GM08714 (cell line): ENCODE measurements at regions not wholly inside any gene's neighbourhood (a gene's known extent, or its start where the extent isn't known, plus 50 kb on each side); places are given as distances from the start of the nearest gene placed in this dataset.
"Not testable (repeated sequence)": the region's sequence is repeated elsewhere in the genome, so short reads cannot be mapped to it uniquely, and the experiment has no call there.

Experiments used
- H3K4me3 ChIP-seq: fragments of 200-500 bp; sonication (Bioruptor generic); 2 replicates; pipeline ENCODE4 v1.5.1; 2014; ENCODE audit warnings: mild to moderate bottlenecking, low read length, inconsistent platforms
- ZNF274 ChIP-seq: IDR thresholded peaks from 2 replicates; pipeline ENCODE4 v1.6.1; 2012; ENCODE audit warnings: mild to moderate bottlenecking, low read depth, low read length

DNA sequence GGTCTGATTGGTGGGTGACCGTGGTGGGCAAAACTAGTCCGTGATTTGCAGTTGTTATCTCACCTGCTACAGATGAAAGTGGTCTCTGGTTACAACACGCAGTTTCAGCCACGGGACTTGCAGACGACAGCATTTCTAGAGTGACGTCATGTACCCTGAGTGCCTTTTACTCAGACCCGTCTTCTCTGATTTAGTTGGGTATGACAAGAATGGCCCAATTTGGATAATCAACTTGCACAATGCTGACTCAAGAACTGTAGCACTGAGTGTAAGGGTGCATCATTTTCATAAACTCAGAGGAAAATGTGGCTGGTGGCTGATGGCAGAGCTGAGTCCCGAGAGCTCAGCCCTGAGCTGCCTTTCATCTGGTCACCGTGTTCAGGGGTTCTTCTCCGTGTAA, 281.4 kb upstream of the FRG1 start:
- TF ChIP-seq ZNF274, result no peak
- H3K4me3 ChIP-seq, result no peak overlapping the region

DNA sequence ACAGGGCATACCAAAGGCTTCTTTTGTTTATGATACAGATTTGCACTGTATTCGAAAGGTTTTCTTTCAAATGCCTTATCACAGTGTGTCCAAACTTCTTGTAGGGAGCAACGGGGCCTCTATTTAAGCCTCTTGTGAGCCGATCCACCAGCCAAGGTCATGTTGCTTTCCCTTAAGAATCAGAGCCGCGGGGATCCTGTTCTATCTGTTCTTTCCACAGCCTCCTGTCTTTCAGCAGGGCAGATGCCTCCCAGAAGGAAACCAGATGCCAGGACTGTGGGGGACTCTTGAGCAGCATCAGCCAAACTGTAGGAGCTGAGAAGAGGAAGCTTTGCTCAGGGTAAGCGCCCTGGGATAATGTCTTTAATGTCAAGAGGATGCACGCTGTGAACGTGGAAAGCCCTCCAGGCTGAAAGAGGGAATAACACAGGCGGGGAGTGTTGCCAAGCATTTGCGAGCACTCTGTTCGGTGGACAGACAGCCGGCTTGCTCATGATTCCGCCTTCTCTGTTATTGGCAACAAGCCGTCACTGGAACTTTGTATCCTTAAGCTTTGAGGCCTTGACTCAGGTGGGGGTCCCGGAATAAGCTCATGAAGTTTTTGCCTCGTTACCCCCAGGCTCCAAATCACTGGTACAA, 279.8 kb upstream of the FRG1 start:
- TF ChIP-seq ZNF274, result no peak
- no peak overlapping the region for H3K4me3 ChIP-seq

DNA sequence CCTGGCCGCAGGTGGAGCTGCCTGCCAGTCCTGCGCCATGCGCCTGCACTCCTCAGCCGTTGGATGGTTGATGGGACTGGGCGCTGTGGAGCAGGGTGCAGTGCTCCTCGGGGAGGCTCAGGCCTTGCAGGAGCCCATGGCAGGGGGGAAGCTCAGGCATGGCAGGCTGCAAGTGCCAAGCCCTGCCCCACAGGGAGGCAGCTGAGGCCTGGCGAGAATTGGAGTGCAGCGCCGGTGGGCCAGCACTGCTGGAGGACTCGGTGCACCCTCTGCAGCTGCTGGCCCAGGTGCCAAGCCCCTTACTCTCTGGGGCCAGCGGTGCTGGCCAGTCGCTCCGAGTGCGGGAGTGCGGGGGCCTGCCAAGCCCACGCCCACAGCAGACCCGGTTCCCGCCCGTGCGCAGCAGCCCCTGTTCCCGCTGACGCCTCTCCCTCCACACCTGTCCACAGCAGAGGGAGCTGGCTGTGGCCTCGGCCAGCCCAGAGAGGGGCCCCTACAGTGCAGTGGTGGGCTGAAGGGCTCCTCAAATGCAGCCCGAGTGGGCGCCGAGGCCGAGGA, 275.9 kb upstream of the FRG1 start:
- no peak overlapping the region for H3K4me3 ChIP-seq
- no peak for TF ChIP-seq ZNF274

GRCh38 chr4:189665712-189666305, 274.9 kb upstream of the FRG1 start:
- not testable (repeated sequence) for H3K4me3 ChIP-seq

DNA sequence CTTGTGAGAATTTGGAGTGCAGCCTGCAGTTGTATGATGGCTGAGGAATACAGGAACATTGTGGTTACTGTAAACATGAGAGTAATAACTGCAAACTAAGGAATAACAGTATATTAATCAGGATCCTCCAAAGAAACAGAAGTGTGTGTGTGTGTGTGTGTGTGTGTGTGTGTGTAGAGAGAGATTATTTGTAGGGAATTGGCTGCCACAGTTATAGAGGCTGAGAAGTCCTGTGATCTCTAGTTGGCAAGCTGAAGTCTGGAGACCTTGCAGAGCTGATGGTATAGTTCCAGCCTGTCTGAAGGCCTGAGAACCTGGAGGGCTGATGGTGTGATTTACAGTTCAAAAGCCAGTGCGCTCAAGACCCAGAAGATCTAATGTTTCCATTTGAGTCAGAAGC, 273.3 kb upstream of the FRG1 start:
- not testable (repeated sequence) for H3K4me3 ChIP-seq

- not testable (repeated sequence) for H3K4me3 ChIP-seq
These were observed 242.9 kb upstream of the FRG1 start for GRCh38 chr4:189697675-189698245.

GRCh38 chr4:189703000-189703399, 237.7 kb upstream of the FRG1 start:
- not testable (repeated sequence) for H3K4me3 ChIP-seq

- H3K4me3 ChIP-seq, result not testable (repeated sequence)
These were observed 233.9 kb upstream of the FRG1 start for GRCh38 chr4:189706821-189707220.

- not testable (repeated sequence) for H3K4me3 ChIP-seq
These were observed 233.4 kb upstream of the FRG1 start for GRCh38 chr4:189707227-189707626.

- H3K4me3 ChIP-seq, result not testable (repeated sequence)
These were observed 228.7 kb upstream of the FRG1 start for GRCh38 chr4:189711956-189712355.

DNA sequence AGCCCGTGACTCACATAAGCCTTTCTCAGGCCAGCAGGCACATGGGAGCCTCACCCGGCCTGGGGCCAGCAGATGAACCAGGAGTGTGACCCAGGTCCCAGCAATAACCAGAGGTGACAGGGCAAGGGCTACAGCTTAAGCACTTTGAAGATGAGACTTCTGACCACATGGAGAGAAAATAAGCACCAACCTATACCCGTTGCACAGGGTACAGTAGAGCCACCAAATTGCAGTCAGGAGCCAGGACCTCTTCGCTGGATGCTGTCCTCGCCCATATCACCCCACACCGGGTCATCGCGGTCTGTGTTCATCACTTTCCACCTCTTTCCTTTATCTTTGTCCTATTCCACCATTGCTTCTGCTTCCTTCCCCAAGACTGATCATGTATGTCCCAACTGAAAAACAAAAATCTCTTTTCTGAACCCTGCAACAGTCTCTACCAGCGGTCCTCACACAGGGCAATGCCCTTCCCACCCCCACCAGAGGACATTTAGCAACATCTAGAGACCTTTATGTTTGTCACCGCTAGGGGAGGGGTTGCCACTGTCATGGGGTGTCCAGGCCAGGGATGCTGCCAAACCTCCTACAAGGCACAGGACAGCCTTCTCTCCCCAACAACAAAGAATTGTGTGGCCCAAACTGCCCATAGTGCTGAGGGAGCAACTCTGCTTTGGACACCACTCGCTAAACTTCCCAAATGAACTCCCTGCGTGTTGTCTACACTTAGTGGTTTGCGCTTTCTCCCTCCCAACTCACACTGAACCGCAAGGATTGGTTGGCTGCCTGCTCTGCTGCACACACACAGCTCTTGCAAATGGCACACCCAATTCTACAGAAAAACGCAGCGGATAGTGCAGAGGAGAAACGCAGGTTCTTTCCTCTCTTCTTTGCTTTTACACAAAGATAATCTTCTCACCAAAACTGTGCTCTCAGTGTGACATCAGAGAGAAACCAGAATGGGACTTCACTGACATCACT, 219.4 kb upstream of the FRG1 start:
- H3K4me3 ChIP-seq, result not testable (repeated sequence)

GRCh38 chr4:189722324-189723003, 218.2 kb upstream of the FRG1 start:
- H3K4me3 ChIP-seq, result not testable (repeated sequence)

- H3K4me3 ChIP-seq, result not testable (repeated sequence)
These were observed 212.6 kb upstream of the FRG1 start for GRCh38 chr4:189727982-189728638.

GRCh38 chr4:189731989-189732388, 208.7 kb upstream of the FRG1 start:
- not testable (repeated sequence) for H3K4me3 ChIP-seq

DNA sequence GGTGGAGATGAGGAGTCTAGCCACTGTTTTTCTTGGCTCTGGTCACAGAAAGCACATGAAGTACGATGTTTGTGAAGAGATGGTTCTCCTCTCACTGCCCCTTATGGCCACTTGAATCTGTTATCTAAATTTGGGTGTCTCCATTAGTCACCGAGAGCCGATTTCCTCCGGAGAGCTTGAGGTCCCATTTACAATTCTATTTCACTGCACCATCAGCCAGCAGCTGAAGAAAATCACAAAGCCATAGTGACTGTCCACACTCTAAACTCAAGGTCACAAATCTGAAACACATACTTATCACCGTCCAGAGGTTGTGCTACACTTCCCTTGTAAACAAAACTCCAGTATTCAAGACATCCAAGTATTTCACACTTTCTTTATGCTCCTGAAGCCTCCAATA, 207.2 kb upstream of the FRG1 start:
- not testable (repeated sequence) for H3K4me3 ChIP-seq

DNA sequence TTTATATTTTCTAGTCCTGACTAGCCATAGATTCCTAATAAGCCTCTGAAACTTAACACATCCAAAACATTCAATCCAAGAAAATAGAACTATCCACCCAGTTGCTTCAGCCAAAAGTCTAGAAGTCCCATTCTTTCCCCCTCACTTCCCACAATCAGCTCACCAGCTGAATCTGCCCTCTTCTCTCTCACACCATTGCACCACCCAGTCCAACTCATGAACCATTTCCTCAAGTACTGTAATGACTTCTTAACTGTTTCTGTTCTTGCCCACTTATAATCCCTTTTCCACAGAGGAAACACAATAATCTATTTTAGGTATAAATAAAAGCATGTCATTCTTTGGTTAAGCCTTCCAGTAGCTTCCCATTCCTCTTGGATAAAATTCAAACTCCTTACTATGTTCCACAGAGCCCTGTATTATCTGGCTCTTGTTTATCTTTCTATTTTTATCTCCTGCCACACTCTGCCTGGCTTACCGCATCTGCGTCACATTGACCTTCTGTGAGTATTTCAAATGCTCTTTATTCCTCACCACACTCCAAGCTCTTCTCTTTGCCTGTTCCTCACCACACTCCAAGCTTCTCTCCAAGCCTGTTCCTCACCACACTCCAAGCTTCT, 205.9 kb upstream of the FRG1 start:
- not testable (repeated sequence) for H3K4me3 ChIP-seq

DNA sequence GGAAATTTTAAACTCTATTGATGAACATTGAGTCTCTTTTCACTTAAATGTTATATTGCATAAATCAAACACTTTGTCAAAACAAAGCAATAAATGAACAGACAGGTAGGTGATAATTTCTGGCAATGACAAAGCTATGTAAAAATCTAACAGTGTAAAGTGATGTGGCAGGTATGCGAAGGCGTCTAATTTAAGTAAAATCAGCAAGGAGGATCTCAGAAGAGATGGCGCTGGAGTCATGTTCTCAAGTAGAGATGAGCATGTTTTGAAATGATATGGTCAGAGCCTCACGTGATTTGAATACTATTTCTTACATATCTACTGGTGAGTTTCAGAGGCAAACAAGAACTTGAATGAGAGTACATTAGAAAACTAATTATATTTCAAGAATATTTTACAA, 204.0 kb upstream of the FRG1 start:
- H3K4me3 ChIP-seq, result not testable (repeated sequence)

GRCh38 chr4:189740118-189740517, 200.6 kb upstream of the FRG1 start:
- H3K4me3 ChIP-seq, result not testable (repeated sequence)
